ENCODE measurements at regions not wholly inside any gene's neighbourhood (a gene's known extent, or its start where the extent isn't known, plus 50 kb on each side); places are given as distances from the start of the nearest gene placed in this dataset.

GRCh38 chr13:65964672-65965071 is 1265.5 kb downstream of the PCDH9 start:
- TF ChIP-seq CREB1 (IDR thresholded peaks at IDR 0.05; ENCODE audit: low read depth) = no peak
- no peak for TF ChIP-seq EGR1 (IDR thresholded peaks at IDR 0.05)
- no peak for TF ChIP-seq RAD21 (IDR thresholded peaks at IDR 0.05; ENCODE audit: low read depth)
- no peak for TF ChIP-seq CEBPB (IDR thresholded peaks at IDR 0.05)
- TF ChIP-seq ZBTB7A (IDR thresholded peaks at IDR 0.05; ENCODE audit: low read depth) = no peak
- no peak for TF ChIP-seq FOXM1 (IDR thresholded peaks at IDR 0.05; ENCODE audit: borderline replicate concordance, low read depth)
- no peak for TF ChIP-seq USF1 (IDR thresholded peaks at IDR 0.05)
- TF ChIP-seq EP300 (IDR thresholded peaks at IDR 0.05; ENCODE audit: borderline replicate concordance) = no peak
- TF ChIP-seq TAF1 (IDR thresholded peaks at IDR 0.05; ENCODE audit: low read depth) = no peak
- TF ChIP-seq TCF12 (IDR thresholded peaks at IDR 0.05; ENCODE audit: low read depth) = no peak
- TF ChIP-seq MAX (IDR thresholded peaks at IDR 0.05) = no peak
- no peak for TF ChIP-seq REST (IDR thresholded peaks at IDR 0.05; ENCODE audit: low read depth)
- no peak for TF ChIP-seq YY1 (IDR thresholded peaks at IDR 0.05; ENCODE audit: low read depth)
- TF ChIP-seq NFIC (IDR thresholded peaks at IDR 0.05) = no peak
- TF ChIP-seq TEAD4 (IDR thresholded peaks at IDR 0.05) = no peak

- TF ChIP-seq YY1 (IDR thresholded peaks at IDR 0.05; ENCODE audit: low read depth) (no peak), RAD21 (IDR thresholded peaks at IDR 0.05; ENCODE audit: low read depth) (no peak), TEAD4 (IDR thresholded peaks at IDR 0.05) (no peak), CREB1 (IDR thresholded peaks at IDR 0.05; ENCODE audit: low read depth) (no peak), CEBPB (IDR thresholded peaks at IDR 0.05) (no peak), TCF12 (IDR thresholded peaks at IDR 0.05; ENCODE audit: low read depth) (no peak), NFIC (IDR thresholded peaks at IDR 0.05) (no peak), FOXM1 (IDR thresholded peaks at IDR 0.05; ENCODE audit: borderline replicate concordance, low read depth) (no peak), EGR1 (IDR thresholded peaks at IDR 0.05) (no peak), TAF1 (IDR thresholded peaks at IDR 0.05; ENCODE audit: low read depth) (no peak), ZBTB7A (IDR thresholded peaks at IDR 0.05; ENCODE audit: low read depth) (no peak), USF1 (IDR thresholded peaks at IDR 0.05) (no peak), MAX (IDR thresholded peaks at IDR 0.05) (no peak), REST (IDR thresholded peaks at IDR 0.05; ENCODE audit: low read depth) (no peak), EP300 (IDR thresholded peaks at IDR 0.05; ENCODE audit: borderline replicate concordance) (no peak)
Measured at GRCh38 chr13:65959305-65959704, 1270.8 kb downstream of the PCDH9 start.

GRCh38 chr13:65946387-65946786 is 1283.7 kb downstream of the PCDH9 start:
- TF ChIP-seq TAF1 (IDR thresholded peaks at IDR 0.05; ENCODE audit: low read depth) = no peak
- no peak for TF ChIP-seq NFIC (IDR thresholded peaks at IDR 0.05)
- no peak for TF ChIP-seq USF1 (IDR thresholded peaks at IDR 0.05)
- TF ChIP-seq ZBTB7A (IDR thresholded peaks at IDR 0.05; ENCODE audit: low read depth) = no peak
- TF ChIP-seq TEAD4 (IDR thresholded peaks at IDR 0.05) = no peak
- no peak for TF ChIP-seq RAD21 (IDR thresholded peaks at IDR 0.05; ENCODE audit: low read depth)
- TF ChIP-seq EP300 (IDR thresholded peaks at IDR 0.05; ENCODE audit: borderline replicate concordance) = no peak
- TF ChIP-seq FOXM1 (IDR thresholded peaks at IDR 0.05; ENCODE audit: borderline replicate concordance, low read depth) = no peak
- TF ChIP-seq MAX (IDR thresholded peaks at IDR 0.05) = no peak
- no peak for TF ChIP-seq CEBPB (IDR thresholded peaks at IDR 0.05)
- TF ChIP-seq CREB1 (IDR thresholded peaks at IDR 0.05; ENCODE audit: low read depth) = no peak
- no peak for TF ChIP-seq TCF12 (IDR thresholded peaks at IDR 0.05; ENCODE audit: low read depth)
- no peak for TF ChIP-seq EGR1 (IDR thresholded peaks at IDR 0.05)
- TF ChIP-seq REST (IDR thresholded peaks at IDR 0.05; ENCODE audit: low read depth) = no peak
- no peak for TF ChIP-seq YY1 (IDR thresholded peaks at IDR 0.05; ENCODE audit: low read depth)
